H4 (cell line): ENCODE measurements at regions not wholly inside any gene's neighbourhood (a gene's known extent, or its start where the extent isn't known, plus 50 kb on each side); places are given as distances from the start of the nearest gene placed in this dataset.

ENCODE experiments used
- DNase-seq: peaks from one replicate; pipeline ENCODE4 v3.0.0-alpha.2; 2015; ENCODE audit warnings: low spot score

GRCh38 chr4:64464581-64464980, 55.3 kb upstream of the TECRL start:
- DNase-seq = no peak
